GM12864 (cell line): ENCODE measurements at regions not wholly inside any gene's neighbourhood (a gene's known extent, or its start where the extent isn't known, plus 50 kb on each side); places are given as distances from the start of the nearest gene placed in this dataset.

Experiments
- DNase-seq: peaks from one replicate; pipeline ENCODE4 v3.0.0-alpha.2; 2011; ENCODE audit warnings: low read depth
- H3K4me3 ChIP-seq: 2 replicates; pipeline ENCODE4 v1.5.1; 2011; ENCODE audit warnings: mild to moderate bottlenecking, low read depth, low read length, control low read depth
- CTCF ChIP-seq: IDR thresholded peaks from 2 replicates; pipeline ENCODE4 v1.5.1; 2011; ENCODE audit warnings: low read depth, mild to moderate bottlenecking, moderate library complexity, low read length, control low read depth, inconsistent platforms; ENCODE audit errors: missing control alignments

GRCh38 chr5:52727576-52727975 lies 60.1 kb upstream of the ITGA1 start:
- no peak overlapping the region for H3K4me3 ChIP-seq
- DNase-seq: no peak
- no peak for TF ChIP-seq CTCF

- TF ChIP-seq CTCF: no peak
- DNase-seq: no peak
- H3K4me3 ChIP-seq: no peak overlapping the region
These were observed 59.5 kb upstream of the ITGA1 start for GRCh38 chr5:52728224-52728623.

GRCh38 chr5:52728686-52729085 lies 59.0 kb upstream of the ITGA1 start:
- TF ChIP-seq CTCF: no peak
- H3K4me3 ChIP-seq: no peak overlapping the region
- DNase-seq: no peak

GRCh38 chr5:52731274-52732027 lies 56.3 kb upstream of the ITGA1 start:
- TF ChIP-seq CTCF: no peak
- H3K4me3 ChIP-seq: no peak overlapping the region
- DNase-seq: no peak

GRCh38 chr5:52734557-52734956 lies 53.2 kb upstream of the ITGA1 start:
- TF ChIP-seq CTCF: no peak
- DNase-seq: no peak
- no peak overlapping the region for H3K4me3 ChIP-seq

GRCh38 chr5:52735139-52735538 lies 52.6 kb upstream of the ITGA1 start:
- TF ChIP-seq CTCF: no peak
- DNase-seq: no peak
- no peak overlapping the region for H3K4me3 ChIP-seq
